Stimulated activated CD8-positive, alpha-beta memory T cell treated with anti-CD3 and anti-CD28 coated beads, Interleukin-4, amount 100 ng/mL, for 48 hours (primary cell): ENCODE measurements at regions not wholly inside any gene's neighbourhood (a gene's known extent, or its start where the extent isn't known, plus 50 kb on each side); places are given as distances from the start of the nearest gene placed in this dataset.
A peak's percentile ranks its signal among the peaks of the same experiment; 100 is the strongest.
"Not testable (repeated sequence)": the region's sequence is repeated elsewhere in the genome, so short reads cannot be mapped to it uniquely, and the experiment has no call there.

Experiments
- DNase-seq: peaks from one replicate; pipeline ENCODE4 v3.0.0-alpha.2; 2020

DNA sequence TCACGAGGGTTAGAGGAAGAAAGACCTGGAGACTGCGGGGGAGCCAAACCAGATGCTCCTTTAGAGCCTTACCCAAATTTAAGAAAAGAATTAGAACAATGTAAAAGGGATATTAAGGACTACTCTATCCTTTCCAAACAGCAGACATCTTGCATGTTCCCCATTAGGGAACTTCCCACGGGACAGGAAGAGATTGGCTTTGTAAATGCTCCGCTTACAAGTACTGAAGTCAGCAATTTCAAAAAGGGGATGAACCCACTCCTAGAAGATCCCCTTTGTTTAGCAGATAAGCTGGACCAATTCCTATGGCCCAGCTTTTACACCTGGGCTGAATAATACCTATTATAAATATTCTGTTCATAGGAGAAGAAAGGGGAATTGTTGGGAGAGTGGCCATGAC, 74.2 kb downstream of the APOBEC1 start:
- DNase-seq, result no peak

DNA sequence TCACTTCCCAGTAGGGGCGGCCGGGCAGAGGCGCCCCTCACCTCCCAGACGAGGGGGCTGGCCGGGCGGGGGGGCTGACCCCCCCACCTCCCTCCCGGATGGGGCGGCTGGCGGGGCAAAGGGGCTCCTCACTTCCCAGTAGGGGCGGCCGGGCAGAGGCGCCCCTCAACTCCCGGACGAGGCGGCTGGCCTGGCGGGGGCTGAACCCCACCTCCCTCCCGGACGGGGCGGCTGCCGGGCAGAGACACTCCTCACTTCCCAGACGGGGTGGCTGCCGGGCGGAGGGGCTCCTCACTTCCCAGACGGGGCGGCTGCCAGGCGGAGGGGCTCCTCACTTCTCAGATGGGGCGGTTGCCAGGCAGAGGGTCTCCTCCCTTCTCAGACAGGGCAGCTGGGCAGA, 75.6 kb downstream of the APOBEC1 start:
- not testable (repeated sequence) for DNase-seq

DNA sequence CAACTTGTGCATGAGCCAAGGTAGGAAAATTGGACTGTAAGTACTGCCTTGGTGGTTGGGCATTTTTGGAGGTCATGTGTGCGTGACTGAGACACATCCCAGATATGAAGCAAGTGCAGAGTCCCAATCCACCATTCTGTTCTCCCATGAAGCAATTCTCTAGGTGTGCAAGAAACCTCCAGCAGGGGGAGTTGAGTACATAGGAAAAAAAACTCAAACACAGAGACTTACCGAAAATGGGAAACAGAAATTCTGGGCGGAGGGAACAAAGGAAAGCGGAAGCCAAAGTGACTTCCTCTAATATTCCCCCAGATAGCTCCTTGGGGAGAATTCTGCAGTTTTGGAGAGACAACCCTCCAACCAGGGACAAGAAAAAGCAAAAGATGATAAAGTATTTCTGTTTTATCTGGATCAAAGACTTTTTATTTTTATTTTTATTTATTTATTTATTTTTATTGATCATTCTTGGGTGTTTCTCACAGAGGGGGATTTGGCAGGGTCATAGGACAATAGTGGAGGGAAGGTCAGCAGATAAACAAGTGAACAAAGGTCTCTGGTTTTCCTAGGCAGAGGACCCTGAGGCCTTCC, 76.9 kb downstream of the APOBEC1 start:
- peak; percentile 64 for DNase-seq

DNA sequence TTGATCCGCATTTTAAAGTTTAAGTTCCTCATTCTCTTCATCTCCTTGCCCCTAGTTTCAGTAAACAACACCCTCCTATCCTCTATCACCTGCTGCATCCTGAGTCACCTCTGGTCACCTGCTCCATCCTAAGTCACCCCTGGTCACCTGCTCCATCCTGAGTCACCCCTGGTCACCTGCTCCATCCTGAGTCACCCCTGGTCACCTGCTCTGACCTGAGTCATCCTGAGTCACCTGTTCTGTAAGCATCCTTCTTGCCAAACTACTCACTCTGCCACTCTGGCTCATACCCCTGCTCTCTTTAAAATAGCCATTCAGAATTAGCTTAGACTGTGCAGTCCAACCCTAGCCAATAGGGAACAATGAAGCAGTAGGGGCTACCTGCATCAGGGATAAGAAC, 80.6 kb upstream of the CD163 start:
- not testable (repeated sequence) for DNase-seq

DNA sequence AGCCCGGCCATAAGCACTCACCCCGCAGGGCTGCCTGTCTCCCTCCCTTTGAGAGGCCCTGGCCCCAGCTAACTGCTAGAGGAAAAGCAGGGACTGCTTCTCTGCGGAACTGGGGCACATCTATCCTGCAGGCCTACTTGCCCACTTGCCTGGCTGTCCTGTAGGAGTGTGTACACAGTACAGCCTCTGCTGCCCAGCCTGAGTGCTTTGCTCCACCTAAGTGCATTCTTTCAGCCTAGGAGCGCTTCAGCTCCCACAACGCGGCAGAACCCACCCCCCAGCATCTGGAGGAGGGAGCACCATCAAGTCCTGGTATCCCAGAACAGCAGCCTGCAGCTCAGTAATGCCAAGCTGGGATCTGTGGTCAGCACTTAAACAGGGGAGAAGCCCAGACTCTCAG, 79.9 kb upstream of the CD163 start:
- no peak for DNase-seq

DNA sequence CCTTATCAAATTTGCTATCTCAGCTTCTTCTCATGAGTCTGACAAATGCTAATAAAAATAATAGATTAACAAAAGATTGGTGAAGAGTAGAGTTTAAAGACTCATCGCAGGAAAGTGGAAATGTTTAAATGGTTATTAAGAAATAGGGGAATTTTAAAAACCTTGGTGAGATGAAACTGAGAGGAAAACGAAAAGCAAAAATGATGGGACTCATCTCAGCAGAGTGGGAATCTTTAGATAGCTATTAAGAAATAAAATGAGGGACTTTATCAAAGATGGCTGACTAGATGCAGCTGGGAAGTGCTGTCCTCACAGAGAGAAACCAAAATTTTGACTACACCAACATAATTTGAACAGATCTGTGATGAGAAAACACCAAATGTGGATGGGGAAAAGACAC, 79.2 kb upstream of the CD163 start:
- no peak for DNase-seq

DNA sequence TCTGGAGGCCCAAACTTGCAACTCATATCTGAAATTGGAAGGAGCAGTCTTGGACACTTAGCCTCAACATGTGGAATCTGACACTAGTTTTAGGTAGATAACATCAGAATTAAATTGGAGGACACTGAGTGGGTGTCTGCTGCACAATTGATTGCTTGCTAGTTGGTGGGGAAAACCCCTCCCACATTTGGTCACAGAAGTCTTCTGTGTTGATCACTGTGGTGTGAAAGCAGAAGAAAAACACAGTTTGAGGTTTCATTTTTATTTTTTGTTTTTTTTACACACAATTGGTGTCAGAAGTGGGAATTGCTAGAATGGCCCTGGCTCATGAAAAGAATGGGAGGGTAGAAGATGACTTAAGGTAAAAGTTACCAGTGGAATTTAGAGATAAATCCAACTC, 78.0 kb upstream of the CD163 start:
- DNase-seq, result no peak

DNA sequence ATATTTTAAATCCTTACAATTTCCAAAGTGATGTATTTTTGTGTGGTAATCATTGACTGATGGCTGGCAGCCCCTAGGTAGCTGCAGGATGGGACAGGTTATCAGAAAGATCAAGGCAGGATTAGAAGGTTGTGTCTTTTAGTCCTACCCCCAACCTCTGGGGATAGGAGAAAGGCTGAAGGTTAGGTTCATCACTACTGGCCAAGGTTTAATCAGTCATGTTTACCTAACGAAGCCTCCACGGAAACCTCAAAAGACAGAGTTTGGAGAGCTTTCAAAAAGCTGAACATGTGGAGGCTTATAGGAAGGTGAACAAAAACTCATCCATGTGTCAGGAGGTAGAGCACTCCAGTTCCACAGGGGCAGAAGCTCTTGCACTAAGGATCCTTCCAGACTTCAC, 77.5 kb upstream of the CD163 start:
- DNase-seq, result no peak

DNA sequence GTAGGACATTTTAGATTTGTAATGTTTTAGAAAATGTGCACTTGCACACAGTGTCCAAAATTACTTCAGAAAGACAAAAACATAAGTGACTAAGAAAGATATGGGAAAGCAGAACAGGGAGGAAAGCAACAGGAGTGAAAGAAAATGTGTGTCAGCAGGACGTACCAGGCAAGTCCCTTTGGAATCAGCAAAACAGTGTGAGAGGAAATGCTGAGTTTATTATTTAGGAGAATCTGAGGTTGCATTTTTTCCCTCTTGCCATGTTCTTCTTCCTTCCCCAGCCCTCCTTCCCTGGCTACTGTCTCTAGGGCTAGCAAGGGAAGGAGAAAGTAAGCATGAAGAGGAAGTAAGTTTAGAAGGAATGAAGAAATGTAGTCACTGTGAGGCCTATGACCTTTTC, 67.7 kb upstream of the CD163 start:
- no peak for DNase-seq

DNA sequence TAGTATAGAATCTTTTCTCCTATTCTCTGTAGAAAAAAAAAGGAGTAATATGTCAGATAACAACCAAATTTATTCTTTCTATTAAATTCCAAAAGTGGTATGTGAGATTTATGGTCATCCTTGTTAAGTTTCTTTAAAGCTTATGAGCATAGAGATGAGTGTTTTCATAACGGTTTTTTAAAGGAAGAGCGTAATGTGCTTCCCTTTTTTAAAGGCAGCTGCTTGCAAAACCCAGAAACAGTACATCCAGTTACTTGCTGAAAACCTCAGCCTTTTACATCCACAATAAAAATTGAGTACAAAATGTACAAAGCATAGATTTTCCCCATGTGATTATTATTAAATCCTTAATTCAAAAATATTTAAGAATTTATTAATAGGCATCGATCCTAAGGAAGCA, 53.6 kb upstream of the CD163 start:
- no peak for DNase-seq

DNA sequence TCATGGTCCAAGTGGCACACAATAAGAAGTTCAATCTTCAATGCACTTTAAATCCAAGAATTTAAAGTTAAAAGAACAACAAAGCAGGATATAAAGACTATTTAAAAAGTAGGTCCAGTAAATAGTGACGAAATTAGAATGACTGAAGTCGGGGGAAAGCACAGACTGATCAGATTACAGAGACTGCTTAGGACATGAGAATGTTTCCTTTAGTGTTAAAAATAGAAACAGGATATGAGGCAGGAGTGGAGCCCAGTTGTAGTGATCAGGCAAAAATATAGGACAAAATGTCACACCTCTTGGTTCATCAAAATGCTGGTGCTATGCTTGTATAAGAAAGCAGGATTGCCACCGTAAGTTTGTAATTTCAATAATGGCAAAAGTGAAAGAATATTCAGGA, 52.2 kb upstream of the CD163 start:
- no peak for DNase-seq

DNA sequence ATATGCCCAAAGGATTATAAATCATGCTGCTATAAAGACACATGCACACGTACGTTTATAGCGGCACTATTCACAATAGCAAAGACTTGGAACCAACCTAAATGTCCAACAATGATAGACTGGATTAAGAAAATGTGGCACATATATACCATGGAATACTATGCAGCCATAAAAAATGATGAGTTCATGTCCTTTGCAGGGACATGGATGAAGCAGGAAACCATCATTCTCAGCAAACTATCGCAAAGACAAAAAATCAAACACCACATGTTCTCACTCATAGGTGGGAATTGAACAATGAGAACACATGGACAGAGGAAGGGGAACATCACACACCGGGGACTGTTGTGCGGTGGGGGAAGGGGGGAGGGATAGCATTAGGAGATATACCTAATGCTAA, 51.3 kb upstream of the CD163 start:
- DNase-seq, result not testable (repeated sequence)
